ENCODE measurements at regions not wholly inside any gene's neighbourhood (a gene's known extent, or its start where the extent isn't known, plus 50 kb on each side); places are given as distances from the start of the nearest gene placed in this dataset.

GRCh38 chr5:36373527-36374086 is 71.9 kb upstream of the RANBP3L start:
- no peak overlapping the region for H3K14ac ChIP-seq (replicated peaks; ENCODE audit: low read depth, low read length)
- no peaks in the 10 kb centered on the region for H3K9me1 ChIP-seq (ENCODE audit: insufficient read depth, low read length)
- H2AK5ac ChIP-seq (ENCODE audit: low read depth, low read length): no peak overlapping the region
- H3K9ac ChIP-seq (ENCODE audit: low read depth, low read length): no peak overlapping the region
- no peak overlapping the region for H3K56ac ChIP-seq (ENCODE audit: extremely low read depth, insufficient read depth, low read length)
- H4K5ac ChIP-seq (ENCODE audit: low read depth, low read length): no peak overlapping the region
- intact Hi-C loops (cut with micrococcal nuclease): no loop called here
- H3K27me3 ChIP-seq (ENCODE audit: control insufficient read depth, insufficient read depth, low read length): no peaks in the 10 kb centered on the region
- no peak overlapping the region for H2AFZ ChIP-seq (replicated peaks; ENCODE audit: low read length, poor library complexity)
- H2BK5ac ChIP-seq (ENCODE audit: low read depth, low read length, poor library complexity, severe bottlenecking): no peak overlapping the region
- H3K27ac ChIP-seq (ENCODE audit: insufficient read depth, low read length): no peak overlapping the region
- H3K36me3 ChIP-seq (ENCODE audit: control insufficient read depth, insufficient read depth, low read length): no peaks in the 10 kb centered on the region
- in situ Hi-C loops (cut with MboI; ENCODE audit: low sequenced_read_pairs): no loop called here
- dilution Hi-C loops (cut with HindIII; ENCODE audit: low sequenced_read_pairs, unreplicated experiment): no loop called here
- TF ChIP-seq CHD1 (IDR thresholded peaks at IDR 0.05; ENCODE audit: low read depth, low read length) (no peak), CEBPB (IDR thresholded peaks at IDR 0.05; ENCODE audit: low read depth, low read length) (peak; percentile 93), MAZ (IDR thresholded peaks at IDR 0.05; ENCODE audit: borderline replicate concordance, low read depth, low read length) (no peak), BHLHE40 (IDR thresholded peaks at IDR 0.05; ENCODE audit: low read depth, low read length) (no peak)
- DNase-seq (peak; percentile 38), ATAC-seq (ENCODE audit: low read depth) (no peak)
- POLR2A ChIA-PET (ENCODE audit: unreplicated experiment): no interaction called here
- no peak overlapping the region for H3K4me3 ChIP-seq (ENCODE audit: insufficient read depth, low read depth, low read length)
- no peaks in the 10 kb centered on the region for H3K79me1 ChIP-seq (ENCODE audit: low read depth in 1 of 2, low read length in 2 of 2)
- H2BK20ac ChIP-seq (ENCODE audit: low read depth, low read length): no peak overlapping the region
- no peak overlapping the region for H2AK9ac ChIP-seq (replicated peaks; ENCODE audit: low read depth, low read length, poor library complexity)
- H4K8ac ChIP-seq (ENCODE audit: low read depth in 2 of 2, low read length in 2 of 2): no peak overlapping the region
- no TSS peak for BruUV-seq (replicated peaks)
- H3K4me1 ChIP-seq (ENCODE audit: control insufficient read depth, insufficient read depth, low read length): no peaks in the 10 kb centered on the region
- no peak overlapping the region for H3K4ac ChIP-seq (ENCODE audit: low read depth, low read length)
- H2BK120ac ChIP-seq (ENCODE audit: low read depth, low read length): no peak overlapping the region
- H3K9me3 ChIP-seq (ENCODE audit: control insufficient read depth, insufficient read depth, low read length): no peaks in the 10 kb centered on the region
- 79% methylated on average over 7 of the region's 8 CpGs; no CpG with 5 or more reads in 1 of the 2 experiments for WGBS, 2 experiments (ENCODE audit: extremely low coverage in 2 of 2, insufficient read length in 1 of 2)
- H3K4me2 ChIP-seq (ENCODE audit: low read depth, low read length): no peak overlapping the region
- CTCF ChIA-PET: no interaction called here
- no peak overlapping the region for H3K18ac ChIP-seq (ENCODE audit: low read depth, low read length)
- H4K20me1 ChIP-seq (ENCODE audit: insufficient read depth, low read length): no peaks in the 10 kb centered on the region
- H2BK15ac ChIP-seq (ENCODE audit: low read depth, low read length): no peak overlapping the region
- no peak overlapping the region for H3K23ac ChIP-seq (ENCODE audit: low read depth, low read length)
- H4K91ac ChIP-seq (ENCODE audit: insufficient read depth, low read depth, low read length): no peak overlapping the region

Measured in IMR-90 (cell line).